HG02852 (cell line): ENCODE measurements at regions not wholly inside any gene's neighbourhood (a gene's known extent, or its start where the extent isn't known, plus 50 kb on each side); places are given as distances from the start of the nearest gene placed in this dataset.
"Not testable (repeated sequence)": the region's sequence is repeated elsewhere in the genome, so short reads cannot be mapped to it uniquely, and the experiment has no call there.

Experiments used
- ATAC-seq: cut with Tn5 transposase; IDR thresholded peaks from one replicate; pipeline ENCODE4 v1.9.1; 2021; ENCODE audit warnings: mild to moderate bottlenecking, moderate library complexity; ENCODE audit not compliant: unreplicated experiment

DNA sequence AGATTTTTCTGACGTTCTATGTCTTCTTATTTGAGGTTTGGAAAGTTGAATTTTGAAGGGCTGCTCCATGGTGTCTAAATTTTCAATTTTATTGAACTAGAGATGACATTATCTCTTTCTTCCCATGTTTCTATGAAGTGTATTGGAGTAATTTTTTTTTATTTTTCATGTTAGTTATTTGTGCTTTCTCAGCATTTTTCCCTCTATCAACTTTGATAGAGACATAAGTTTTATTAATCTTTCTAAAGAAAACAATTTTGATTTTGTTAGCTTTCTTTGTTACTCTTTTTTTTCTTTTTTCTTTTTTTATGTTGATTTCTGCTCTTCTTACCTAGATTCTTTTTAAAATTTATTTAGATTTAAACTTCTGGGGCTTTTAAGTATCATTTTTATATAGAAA is 1694.8 kb downstream of the PCDH9 start:
- no peak for ATAC-seq

DNA sequence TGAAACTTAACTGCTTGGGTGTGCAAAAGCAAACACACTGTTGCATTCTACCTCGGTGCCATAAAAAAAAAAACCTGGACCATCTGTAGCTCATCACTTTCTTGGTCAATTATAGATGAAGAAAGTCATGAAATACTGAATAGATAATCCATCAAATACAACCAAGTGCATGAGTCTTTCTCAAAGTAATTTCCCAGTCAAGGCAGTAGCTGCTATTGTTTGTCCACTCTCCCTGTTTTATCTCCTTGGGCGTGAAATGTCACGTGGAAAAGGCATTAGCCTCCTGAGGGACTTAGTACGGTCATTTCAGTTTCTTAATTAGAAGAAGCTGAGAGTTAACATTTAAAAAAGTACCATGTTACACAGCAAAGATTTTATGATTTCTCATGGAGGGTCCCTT is 1697.9 kb downstream of the PCDH9 start:
- ATAC-seq: no peak

DNA sequence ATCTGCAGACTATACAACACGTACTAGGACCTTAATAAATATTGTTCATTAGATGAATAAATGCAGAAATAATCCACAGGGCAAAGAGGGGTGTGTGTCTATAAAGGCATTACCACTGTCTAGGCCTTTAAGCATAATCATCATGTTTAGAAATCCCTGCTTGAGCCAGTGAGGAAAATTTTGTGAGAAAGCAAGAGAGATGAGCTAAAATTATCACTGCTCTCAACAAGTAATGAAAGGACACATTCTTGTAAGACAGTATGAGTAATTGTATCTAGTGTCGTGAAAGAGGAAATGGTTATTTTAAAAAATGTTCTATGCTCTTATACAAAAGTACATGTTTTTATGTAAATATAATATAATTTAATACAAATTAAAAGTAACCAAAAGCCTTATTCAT is 1699.4 kb downstream of the PCDH9 start:
- no peak for ATAC-seq

DNA sequence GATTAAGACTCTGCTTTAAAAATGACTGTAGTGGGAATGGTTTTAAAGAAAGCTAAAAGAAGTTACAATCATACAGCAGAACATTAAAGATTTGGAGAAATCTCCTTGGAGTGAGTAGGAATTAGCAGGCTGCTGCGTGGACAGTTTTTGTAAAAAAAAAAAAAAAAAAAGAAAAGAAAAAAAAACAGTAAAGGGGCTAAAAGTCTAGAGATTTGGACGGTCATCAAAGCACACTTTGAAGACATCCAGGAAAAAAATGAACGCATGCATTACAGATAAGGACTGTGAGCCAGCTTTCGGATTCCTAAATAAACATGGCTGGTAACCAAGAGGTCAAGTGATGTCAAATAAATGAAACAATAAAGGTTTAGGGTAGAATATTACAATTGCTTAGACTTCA is 1700.6 kb downstream of the PCDH9 start:
- ATAC-seq: no peak

DNA sequence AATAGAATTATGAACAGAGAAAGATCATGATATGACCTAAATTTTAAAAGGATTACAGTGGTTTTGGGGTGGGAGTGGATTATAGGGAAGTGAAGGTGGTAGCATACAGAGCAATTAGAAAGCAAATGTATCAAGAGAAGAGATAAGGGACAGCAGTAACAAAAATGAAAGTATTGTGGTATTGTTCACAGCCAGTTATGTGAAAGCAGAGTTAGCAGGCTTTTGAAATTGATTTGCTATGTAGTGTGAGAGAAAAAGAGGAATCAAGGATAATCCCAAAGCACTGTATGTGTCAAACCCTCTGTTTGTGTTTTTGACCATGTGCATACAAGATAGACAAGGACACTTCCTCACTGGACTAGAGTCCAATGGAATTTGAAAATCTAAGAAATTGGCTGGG is 1721.4 kb downstream of the PCDH9 start:
- no peak for ATAC-seq

DNA sequence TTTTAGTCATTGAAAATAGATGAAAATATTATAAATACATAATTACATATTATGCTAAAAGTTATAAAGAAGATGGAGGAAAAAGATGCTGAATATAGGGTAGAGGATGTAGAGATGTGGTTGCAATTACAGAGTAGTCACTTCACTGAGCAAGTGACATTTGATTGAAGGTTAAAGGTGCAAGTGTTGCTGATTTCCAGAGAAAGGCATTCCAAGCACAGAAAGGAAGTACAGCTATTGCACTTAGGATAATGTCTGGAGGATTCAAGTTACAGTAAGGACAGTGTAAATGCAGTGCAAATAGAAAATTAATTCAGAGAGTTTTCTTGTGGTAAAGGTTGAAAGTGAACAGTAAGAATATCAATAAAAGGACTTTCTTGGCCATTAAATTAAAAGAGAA is 1721.8 kb downstream of the PCDH9 start:
- no peak for ATAC-seq

DNA sequence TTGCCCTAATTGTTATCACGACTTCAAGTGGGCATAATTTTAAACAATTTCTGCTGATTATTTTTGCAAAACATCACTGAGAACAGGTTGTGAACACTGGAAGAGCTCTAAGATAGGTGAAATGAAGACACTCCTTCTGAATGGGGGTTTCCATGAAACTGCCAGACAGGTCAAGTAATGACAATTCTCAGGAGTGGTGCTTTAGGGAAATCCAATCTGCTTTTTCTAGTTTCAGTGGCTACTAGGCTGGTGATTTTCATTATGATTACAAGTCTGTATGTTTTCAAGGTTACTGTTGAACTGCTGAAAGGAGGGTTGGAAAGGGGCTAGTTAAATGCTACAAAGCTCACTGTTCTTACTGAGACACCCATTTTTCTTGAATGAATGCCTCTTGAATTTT is 1724.2 kb downstream of the PCDH9 start:
- ATAC-seq: no peak

DNA sequence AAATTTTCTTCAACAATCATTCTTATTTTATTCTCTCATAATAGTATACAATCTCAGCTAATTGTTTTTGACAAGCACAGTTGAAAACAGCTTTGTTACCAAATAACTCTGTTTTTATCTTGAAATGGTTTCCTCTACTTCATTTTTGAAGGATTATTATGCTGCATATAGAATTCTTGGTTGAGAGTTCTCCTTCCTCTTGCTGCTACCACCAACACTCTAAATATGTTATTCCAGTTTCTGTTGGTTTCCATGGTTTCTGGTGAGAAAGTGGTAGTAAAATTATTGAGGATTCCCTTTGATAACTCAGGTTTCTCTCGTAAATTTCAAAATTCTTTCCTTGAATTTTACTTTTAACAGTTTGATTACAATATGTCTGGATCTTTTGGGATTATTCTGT is 1725.9 kb downstream of the PCDH9 start:
- ATAC-seq: no peak

DNA sequence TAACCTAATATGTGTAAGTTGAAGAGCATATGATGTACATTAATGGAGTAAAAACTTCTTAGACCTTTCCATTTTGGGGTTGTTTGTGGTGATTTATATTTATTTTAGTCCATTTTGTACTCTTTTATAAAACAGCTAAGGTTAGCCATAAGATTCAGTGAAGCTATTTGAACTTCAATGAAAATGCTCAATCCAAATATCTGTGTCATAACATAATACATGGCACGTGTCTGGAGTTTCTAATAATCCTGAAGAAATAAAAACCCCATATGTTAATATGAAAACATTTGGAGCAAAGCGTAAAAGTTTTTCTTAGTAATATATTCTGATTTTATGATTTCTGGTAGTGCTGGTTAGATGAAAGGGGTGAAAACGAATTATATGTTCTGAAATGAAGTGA is 1729.7 kb downstream of the PCDH9 start:
- no peak for ATAC-seq

DNA sequence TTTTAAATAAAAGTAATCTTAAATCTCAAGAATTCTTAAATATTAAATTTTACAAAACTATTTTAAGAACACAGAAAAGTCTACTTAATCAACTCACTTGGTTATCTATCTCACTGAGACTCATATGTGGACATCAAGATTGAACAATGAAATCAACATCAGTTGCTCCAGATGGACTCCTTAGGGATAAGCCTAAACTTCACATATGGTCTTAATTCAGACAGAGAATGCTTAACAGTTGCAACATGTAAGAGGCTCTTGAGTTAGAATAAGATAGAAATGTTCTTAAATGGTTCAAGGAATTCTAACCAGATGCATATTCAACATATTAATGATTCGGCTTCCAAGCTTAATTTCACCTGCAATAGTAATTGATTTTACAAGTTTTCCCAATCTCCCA is 1730.9 kb downstream of the PCDH9 start:
- ATAC-seq: no peak

DNA sequence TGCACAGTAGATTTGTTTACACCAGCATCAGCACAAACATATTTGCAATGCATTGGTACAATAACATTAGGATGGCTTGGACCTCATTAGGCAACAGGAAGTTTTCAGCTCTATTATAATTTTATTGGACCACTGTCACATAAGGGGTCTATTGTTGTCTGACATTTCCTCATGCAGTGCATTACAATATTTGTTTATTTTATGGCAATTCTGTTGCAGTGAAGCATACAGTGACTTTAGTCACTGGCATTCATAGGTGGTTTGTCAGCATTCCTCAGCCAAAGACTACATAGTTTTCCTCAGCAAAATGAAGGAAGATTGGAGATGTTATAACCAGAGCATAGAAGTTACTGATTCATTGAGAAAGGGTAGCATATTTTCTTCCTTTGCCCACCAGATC is 1732.9 kb downstream of the PCDH9 start:
- no peak for ATAC-seq

DNA sequence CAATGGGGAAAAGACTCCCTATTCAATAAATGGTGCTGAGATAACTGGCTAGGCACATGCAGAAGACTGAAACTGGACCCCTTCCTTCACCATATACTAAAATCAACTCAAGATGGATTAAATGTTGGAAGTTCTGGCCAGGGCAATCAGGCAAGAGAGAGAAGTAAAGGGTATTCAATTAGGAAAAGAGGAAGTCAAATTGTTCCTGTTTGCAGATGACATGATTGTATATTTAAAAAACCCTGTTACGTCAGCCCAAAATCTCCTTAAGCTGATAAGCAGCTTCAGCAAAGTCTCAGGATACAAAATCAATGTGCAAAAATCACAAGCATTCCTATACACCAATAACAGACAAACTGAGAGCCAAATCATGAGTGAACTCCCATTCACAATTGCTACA is 1739.4 kb downstream of the PCDH9 start:
- not testable (repeated sequence) for ATAC-seq

DNA sequence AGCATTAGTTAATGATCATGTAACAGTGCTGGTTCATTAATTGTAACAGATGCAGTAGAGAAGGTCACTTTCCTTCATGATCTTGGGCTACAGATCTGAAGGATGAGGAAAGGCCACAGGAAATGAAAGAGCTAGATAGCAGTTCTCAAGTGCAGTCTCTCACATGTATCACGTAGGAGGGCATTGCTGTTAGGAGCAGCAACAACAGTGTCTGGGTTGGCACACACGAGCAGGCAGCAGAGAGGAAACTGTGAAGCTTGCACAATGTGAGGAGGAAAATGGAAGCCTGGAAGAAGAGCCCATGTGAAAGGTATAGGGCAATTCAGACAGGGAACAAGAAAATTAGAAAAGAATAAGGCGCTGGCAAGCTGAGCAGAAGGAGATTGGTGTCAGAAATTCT is 1741.5 kb downstream of the PCDH9 start:
- no peak for ATAC-seq

DNA sequence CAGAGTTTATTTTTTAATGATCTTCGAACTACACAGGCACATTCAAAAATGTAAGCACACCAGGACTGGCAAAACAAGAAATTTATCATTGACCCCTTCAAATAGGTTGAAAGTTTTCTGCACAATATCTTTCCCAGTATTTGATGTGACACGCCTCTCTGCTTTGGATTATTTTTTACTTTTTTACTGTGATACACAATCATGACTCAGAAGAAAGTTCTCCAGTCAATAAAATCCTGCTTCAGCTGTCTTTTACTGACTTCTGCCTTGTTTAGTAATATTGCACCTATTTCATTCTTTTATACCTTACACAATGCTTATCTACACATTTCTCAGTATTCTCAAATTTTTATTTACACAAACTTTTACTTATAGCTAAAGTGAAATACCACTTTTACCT is 1750.4 kb downstream of the PCDH9 start:
- no peak for ATAC-seq

DNA sequence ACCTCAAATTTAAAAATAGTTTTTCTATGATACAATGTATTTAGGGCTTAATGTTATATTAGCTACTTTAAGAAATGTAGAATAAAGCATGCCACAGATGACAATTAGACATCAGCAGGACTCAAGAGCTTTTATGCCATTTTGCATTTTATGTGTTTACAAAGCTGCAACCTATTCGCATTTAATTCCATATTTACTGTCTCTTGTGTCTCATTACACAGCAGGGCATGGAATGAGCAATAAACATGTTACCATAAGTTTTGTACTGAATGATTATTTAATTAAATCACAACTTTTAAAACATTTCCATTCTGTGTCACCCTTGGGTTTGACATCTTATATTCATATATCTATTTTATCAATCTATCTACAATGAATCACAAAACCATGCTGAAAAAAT is 1756.9 kb downstream of the PCDH9 start:
- no peak for ATAC-seq

DNA sequence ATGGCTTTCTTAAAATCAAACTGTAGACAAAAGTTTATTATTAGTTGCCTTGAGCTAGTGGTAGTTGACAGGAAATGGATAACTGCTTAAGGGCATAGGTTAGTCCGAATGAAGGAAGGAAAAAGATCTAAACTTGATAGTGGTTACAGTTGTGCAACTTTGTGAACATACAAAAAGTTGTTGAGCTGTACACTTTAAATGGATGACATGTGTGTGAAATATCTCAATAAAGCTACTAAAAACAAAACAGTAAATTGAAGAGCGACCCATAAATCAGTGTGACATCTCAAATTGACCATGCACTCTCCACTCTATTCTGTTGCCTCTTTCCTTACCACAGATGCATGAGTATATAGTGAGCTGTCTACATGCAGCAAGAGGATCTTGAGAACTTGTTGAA is 1757.8 kb downstream of the PCDH9 start:
- ATAC-seq: no peak

DNA sequence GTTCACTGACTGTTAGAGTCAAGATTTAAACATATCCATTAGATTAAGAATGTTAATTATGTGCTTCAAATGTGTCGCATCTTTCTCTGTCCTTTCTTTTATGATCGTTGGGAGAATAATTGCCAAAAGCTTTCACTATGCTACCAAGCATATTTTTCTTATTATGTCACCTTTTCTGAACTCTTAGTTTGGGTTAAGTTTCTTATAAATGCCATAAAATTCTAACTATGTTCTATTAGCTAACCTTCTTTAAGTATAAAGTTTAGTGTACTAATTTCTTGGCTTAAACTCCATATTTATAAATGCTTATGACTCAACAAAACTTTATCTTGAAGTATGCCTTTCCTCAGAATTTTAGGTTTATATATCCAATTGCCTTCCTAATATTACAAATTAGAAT is 1759.4 kb downstream of the PCDH9 start:
- ATAC-seq: no peak

DNA sequence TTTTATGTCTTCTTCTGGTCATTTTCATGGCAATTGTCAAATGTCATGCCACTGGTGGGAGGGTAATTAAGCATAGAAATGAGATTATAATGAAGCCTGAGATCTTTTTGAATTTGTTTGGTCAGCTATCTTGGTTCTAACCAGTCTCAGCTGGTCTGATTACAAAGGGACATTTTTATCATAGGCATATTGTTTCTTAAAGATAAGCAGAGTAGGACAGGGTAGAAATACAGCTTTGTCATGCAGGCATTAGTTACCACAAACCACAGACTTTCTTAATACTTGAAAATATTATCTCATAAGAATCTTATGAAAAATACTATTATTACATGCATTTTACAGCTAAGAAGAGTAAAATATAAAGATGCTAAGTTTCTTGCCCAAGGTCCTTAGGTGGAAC is 1761.5 kb downstream of the PCDH9 start:
- ATAC-seq: no peak

DNA sequence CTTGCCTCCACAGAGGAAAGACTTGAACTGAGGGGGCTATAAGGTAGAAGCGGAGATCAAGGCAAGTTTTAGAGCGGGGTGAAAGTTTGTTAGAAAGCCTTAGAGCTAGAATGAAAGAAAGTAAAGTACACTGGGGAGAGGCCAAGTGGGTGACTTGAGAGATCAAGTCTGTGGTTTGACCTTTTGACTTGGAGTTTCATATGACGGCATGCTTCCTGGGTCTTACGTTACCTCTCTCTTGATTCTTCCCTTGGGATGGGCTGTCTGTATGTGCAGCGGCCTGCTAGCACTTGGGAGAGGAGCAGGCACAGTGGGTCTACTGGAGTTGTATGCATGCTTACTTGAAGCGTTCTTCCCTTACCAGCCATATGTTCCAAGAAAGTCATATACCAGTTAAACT is 1768.5 kb downstream of the PCDH9 start:
- no peak for ATAC-seq

DNA sequence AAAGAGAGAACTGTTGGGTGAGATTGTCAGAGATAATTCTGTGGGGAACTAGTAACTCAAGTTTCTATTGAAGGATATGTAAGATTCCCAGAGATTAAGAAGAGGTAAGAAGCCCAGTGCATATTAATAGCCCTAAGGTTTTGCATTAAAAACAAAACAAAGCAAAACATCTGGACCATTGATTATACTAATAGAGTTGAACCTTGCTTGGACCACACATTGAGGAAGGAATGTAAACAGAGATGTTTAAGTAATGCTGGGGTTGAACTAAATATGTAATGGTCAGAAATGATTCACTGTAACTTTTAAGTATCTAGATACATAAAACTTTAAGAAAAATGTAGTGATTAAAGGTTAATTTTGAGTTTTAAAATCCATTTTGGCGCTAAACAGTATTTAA is 1770.0 kb downstream of the PCDH9 start:
- ATAC-seq: no peak

DNA sequence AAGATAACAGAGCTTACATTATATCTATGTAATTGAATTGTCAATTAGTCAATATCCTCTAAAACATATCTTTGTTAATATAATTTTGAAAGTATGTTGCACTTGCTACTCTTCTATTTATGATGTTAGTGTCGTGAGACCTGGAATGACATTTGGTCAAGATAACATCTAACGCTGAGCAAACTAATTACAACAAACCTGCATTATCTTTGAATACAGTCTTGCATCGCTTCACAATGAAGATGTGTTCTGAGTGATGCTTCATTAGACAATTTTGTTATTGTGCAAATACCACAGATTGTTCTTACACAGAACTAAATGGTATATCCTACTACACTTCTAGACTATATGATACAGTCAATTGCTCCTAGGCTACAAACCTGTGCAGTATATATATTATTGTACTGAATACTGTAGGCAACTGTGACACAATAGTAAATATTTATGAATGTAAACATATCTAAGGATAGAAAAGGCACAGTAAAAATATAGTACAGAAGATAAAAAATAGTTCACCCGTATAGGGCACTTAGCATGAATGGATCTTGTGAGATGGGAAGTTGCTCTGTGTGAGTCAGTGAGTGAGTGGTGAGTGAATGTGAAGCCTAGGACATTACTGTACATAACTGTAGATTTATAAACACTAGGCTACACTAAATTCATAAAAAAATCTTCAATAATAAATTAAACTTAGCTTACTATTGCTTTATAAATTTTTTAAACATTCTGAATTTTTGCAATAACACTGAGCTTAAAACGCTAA is 1773.8 kb downstream of the PCDH9 start:
- no peak for ATAC-seq

DNA sequence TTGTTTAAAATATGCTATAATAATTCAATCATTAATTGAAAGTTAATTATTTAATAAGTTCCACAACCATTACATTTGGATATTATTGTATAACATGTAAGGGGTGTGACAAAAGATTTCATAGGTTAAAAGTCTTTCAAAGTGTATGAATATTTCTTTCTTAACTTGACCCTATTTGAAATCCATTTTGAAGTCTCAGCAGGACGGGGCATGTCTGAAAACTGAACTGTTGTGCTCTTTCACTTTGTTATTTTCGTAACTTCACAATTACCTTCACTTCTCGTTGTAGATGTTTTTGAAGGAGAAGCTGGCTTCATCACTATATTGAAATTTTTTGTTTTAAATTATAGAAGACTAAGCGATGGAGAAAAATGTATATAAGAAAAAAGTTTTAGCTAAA is 1775.7 kb downstream of the PCDH9 start:
- no peak for ATAC-seq

DNA sequence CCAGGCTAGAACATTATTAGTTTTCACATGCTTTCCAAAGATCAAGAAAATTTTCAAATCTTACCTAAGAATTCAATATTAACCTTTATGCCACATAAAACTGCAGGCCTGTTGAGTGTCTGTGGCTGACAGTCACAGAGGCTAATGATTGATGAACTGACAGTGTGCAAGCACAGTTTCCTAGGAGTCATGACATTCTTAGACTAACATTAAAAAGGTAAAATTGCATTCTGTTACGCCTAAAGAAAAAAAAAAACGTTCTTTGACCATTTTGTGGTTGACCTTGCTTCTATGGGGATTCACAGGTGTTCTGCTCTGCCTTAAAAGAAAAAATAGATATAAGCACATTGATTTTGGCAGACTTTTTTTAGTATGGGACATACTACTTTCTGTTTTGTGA is 1776.2 kb downstream of the PCDH9 start:
- no peak for ATAC-seq
